H1 (cell line): ENCODE measurements at regions not wholly inside any gene's neighbourhood (a gene's known extent, or its start where the extent isn't known, plus 50 kb on each side); places are given as distances from the start of the nearest gene placed in this dataset.

Source experiments
- CBX5 ChIP-seq: fragments of 300-800, 300-1000 bp; sonication (generic); IDR thresholded peaks from 2 replicates; pipeline ENCODE4 v1.7.1; 2016; ENCODE audit warnings: antibody characterized with exemption, low read length, low read depth
- NANOG ChIP-seq: IDR thresholded peaks from 2 replicates; pipeline ENCODE4 v1.6.1; 2011; ENCODE audit warnings: low read length, low read depth, mild to moderate bottlenecking, inconsistent platforms; ENCODE audit not compliant: insufficient read depth, poor library complexity, severe bottlenecking
- SAP30 ChIP-seq: fragments of 300-600 bp; sonication (generic); IDR thresholded peaks from 2 replicates; pipeline ENCODE4 v1.7.1; 2012; ENCODE audit warnings: low read length, moderate library complexity, mild to moderate bottlenecking, inconsistent platforms; ENCODE audit not compliant: insufficient read depth, insufficient replicate concordance
- SIRT6 ChIP-seq: IDR thresholded peaks from one replicate; pipeline ENCODE4 v1.7.1; 2012; ENCODE audit warnings: low read length, inconsistent platforms
- YY1 ChIP-seq: IDR thresholded peaks from 2 replicates; pipeline ENCODE4 v1.6.1; 2011; ENCODE audit warnings: low read depth, mild to moderate bottlenecking, low read length

GRCh38 chr4:74661427-74662201 lies 132.7 kb downstream of the BTC start (continued):
- no peak for TF ChIP-seq CBX5
- no peak for TF ChIP-seq SIRT6
- TF ChIP-seq SAP30, result no peak
- no peak for TF ChIP-seq NANOG
- no peak for TF ChIP-seq YY1
- TF ChIP-seq, all 59 proteins: peak for 0
